ENCODE measurements at regions not wholly inside any gene's neighbourhood (a gene's known extent, or its start where the extent isn't known, plus 50 kb on each side); places are given as distances from the start of the nearest gene placed in this dataset.

- TF ChIP-seq POLR2A (IDR thresholded peaks at IDR 0.05; ENCODE audit: low read depth, low read length) (no peak), POLR2AphosphoS5 (IDR thresholded peaks at IDR 0.05; ENCODE audit: low read depth, low read length) (no peak), TAF1 (IDR thresholded peaks at IDR 0.05; ENCODE audit: borderline replicate concordance, low read depth, low read length) (no peak)
These were observed 329.1 kb downstream of the SLITRK5 start for GRCh38 chr13:88000239-88000638.

Data from GM12892 (cell line).